ENCODE measurements at regions not wholly inside any gene's neighbourhood (a gene's known extent, or its start where the extent isn't known, plus 50 kb on each side); places are given as distances from the start of the nearest gene placed in this dataset.

DNA sequence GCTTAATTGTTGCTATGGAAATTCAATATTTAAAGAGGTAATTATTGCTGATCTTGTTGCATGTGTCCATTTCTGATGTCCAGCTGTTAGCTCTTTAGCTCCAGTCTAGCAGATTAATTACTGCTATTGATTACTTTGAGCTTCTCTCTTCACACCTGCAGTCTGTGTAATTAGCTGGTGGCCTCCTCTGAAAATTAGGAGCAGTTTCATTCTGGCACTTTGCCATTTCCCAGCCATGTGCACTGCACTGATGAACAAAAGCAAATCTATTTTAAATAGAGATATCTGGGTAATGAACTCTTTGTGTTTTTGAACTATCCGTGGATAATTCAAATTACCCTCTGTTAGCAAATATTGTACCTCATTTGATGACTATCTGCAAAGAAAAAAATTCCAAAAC is 275.9 kb downstream of the RNF144B start:
- no peak for DNase-seq (ENCODE audit: low spot score)
- intact Hi-C loops (cut with DNase I), result no loop called here

DNA sequence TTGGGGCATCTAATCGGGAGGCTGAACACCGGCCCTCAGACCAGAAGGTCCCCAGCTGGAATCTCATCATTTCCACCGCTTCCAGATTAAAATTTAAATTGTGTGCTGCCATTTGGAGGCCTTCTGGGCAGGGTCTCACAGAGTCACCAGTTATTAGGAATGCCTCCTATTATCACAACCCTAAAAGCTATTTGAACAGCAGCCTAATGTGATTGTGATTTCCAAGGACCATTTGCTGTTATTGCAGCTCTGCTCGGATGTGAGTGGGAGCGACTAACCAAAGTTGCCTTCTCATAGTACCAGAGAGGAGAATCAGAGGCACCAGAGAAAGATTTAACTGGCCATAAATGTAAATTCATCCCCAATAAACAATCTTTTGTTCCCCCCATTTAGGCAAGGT is 277.3 kb downstream of the RNF144B start:
- no peak for DNase-seq (ENCODE audit: low spot score)
- intact Hi-C loops (cut with DNase I), result no loop called here

DNA sequence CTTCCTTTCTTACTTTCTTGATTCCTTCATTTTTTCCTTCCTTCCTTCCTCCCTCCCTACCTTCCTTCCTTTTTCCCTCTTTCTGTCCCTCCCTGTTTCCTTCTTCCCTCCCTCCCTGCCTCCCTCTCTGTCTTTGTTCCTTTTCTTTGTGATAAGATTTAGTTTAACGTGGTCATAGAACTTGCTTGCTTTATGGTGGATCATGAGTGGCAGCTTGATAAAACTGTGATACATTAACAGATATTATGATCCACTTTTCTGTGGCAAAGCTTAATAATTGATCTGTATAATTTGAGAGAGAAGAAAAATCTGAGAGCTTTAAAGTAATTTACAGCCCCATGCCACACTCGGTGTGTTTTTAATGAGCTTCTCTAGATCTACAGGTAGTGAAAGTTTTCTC is 280.5 kb downstream of the RNF144B start:
- intact Hi-C loops (cut with DNase I), result no loop called here
- DNase-seq (ENCODE audit: low spot score), result no peak

DNA sequence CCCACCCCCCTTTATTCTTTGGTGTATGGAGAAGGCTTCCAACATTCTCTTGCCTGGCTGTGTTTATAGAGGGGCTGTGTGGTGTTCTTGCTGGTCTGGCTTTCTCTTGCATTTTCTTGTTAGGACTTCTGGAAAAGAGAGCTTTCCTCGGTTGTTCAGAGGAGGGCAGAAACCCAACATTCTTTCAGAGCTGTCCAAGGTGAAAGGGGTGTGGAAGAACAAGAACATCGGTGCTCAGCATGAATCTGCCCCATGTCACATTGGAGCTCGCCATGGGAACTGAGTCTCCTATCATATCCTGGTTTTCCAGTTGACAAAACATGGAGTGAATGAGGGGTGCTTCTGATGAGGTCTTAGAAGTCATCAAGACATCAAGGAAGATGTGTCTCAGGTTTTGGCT is 281.8 kb downstream of the RNF144B start:
- intact Hi-C loops (cut with DNase I), result no loop called here
- DNase-seq (ENCODE audit: low spot score), result no peak

DNA sequence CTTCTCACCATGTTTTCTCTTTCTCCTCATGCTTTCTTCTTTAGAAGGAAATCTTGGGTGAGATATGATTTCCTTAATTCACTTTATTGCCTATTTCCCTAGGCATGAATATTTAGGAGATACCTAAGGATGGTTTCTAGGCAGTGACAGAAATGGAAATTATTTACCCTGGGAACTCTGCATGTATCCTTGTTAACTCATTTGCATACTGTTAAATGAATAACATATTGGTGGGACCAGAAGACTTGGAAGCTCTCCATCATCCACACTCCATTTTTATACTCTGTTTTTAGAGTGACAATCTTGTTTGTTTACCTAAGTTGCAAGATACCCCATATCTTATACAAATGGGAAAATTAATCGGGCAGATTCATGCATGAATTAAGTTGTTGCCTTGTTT is 285.7 kb downstream of the RNF144B start:
- no peak for DNase-seq (ENCODE audit: low spot score)
- intact Hi-C loops (cut with DNase I), result no loop called here

DNA sequence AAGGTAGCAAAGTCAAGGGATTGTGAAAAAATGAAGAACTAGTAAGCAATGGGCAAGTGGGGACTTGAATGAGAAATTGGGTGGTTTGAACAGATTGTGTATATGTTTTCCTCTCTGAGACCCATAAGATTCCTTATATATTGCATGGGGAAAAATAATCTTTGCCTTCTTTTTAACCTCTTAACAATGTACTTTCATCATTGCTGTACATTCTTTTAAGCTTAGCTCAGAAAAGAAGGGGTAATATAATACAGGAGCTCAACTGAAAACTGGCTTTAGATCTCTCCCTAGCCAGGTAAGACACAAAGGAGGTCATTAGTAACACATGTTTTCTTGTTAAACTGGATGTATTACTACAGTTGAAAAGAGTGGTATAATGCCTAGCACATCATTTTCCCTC is 287.2 kb downstream of the RNF144B start:
- intact Hi-C loops (cut with DNase I), result no loop called here
- DNase-seq (ENCODE audit: low spot score), result no peak

DNA sequence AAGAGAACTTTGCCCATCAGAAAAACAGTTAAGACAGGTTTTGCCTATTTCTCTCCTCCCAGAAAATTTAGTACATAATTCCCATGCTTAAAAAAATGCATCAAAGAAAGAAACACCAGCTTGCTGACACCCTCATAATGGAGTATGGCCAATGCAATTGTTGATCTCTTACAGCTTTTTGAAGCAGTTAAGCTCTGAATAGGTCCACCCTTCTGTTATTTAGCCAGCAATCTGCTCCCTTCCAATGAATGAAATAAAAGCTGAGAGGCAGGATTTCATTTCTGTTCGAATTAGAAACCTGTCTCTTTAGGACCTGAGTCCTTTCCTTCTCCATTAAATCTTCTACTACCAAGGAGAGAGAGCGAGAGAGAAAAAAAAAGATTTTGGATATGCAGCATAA is 288.7 kb downstream of the RNF144B start:
- intact Hi-C loops (cut with DNase I), result no loop called here
- no peak for DNase-seq (ENCODE audit: low spot score)

DNA sequence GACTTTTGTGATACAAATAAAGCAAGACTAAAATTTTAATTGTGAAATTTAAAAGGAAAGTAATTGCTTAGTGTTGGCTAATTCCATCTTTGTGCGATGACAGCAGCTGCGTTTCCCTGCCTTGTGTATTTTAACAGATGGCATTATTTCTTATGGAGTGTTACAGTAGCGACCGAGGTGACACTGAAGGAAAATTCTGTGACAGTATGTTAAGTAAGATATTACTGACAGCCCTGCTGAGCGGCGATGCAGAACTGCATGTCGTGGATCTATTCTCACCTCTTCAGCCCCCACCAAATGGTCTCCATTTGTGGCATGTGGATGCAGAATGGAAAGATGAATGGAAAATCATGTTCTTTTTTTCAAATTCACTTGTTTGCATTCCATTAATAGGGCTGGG is 289.4 kb downstream of the RNF144B start:
- intact Hi-C loops (cut with DNase I), result no loop called here
- DNase-seq (ENCODE audit: low spot score), result no peak

DNA sequence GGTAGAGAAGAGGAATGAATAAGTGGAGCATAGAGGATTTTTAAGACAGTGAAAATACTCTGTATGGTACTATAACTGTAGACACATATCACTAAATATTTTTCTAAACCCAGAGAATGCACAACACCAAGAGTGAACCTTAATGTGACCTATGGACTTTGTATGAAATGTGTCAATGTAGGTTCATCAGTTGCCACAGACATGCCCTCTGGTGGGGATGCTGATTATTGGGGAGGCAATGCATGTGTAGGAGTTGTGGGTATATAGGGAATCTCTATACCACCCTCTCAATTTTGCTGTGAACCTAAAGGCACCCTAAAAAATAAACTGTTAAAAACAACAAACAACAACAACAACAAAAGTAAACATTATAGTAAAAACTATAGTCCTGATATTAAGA is 293.7 kb downstream of the RNF144B start:
- no peak for DNase-seq (ENCODE audit: low spot score)
- intact Hi-C loops (cut with DNase I), result no loop called here

DNA sequence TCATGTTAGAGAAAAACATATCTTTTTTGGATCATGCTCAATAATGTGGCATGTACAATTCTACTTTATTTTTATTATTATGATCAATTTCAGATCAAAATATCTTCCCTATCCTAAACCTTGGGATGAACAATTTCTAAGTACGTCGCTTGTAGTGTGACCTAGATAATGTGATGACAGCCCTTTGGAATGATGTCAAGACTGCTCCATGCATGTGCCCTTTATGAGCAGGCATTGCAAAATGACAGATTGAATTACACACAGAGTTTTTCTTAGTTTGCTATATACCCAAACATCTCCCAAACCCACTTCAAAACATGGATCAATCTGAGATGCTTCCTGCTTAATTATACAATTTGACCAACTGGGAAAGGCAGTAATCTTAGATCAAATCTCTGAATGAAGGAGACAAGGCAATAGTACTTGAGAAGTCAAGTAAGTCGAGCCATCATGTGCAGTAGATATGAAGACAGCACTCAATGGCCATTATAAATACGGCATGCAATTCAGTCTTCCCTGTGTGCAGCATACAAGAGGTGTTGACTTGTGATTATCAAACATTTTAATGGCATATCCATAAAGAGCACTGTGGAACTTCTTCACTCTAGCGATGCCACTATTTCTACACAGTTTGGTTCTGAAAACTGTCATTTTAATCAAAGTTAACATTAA is 294.8 kb downstream of the RNF144B start:
- DNase-seq (ENCODE audit: low spot score), result no peak
- intact Hi-C loops (cut with DNase I), result no loop called here

DNA sequence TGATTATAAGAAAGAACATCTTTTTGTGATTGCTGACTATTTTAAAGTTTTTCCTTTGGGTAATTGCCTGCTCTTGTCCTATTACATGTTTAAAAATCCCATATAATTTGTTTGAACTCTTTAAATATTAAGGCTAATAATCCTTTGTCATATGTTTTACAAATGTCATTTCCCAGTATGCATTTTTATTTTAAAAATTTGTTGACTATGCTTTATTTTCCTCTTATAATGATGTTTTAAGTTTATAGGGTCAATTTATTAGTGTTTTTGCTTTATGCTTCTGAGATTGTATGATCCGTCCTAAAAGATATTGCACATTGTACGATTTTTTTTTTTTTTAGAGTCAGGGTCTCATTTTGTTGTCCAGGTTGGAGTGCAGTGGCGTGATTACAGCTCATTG is 297.2 kb downstream of the RNF144B start:
- DNase-seq (ENCODE audit: low spot score), result no peak
- intact Hi-C loops (cut with DNase I), result no loop called here

DNA sequence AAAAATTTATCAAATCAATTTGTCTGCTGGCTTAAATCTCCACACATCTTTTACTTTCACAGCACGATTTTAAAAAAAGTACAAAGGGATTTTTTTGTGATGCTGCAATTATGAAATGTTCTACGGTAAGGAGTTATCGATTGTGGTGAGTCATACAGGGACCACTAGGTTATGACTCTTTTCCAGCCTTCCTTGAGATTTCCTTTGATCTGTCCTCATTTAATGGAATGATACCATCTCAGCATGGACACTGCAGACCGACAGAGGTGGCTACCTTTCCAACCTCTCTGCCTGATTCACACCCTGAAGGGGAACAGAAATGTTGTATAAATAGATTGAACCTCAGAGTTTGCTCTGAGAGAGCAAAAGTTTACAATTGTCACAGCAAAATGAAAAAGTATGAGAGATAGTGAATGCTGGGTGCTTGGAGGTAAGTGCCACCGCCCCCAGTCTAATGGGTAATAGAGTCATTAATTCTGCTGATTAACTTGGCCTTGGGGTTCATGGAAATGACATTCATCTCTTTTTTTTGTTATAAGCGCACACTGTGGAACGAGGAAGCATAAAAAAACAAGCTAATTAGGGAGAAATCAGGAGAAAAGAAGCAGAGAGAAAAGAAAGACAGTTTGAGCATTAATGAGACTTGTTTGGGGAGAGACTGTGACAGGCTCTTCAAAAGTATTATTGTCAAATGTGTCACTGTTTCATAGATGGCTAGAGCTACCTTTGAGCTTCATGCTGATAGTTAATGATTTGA is 306.0 kb downstream of the RNF144B start:
- intact Hi-C loops (cut with DNase I), result no loop called here
- no peak for DNase-seq (ENCODE audit: low spot score)

DNA sequence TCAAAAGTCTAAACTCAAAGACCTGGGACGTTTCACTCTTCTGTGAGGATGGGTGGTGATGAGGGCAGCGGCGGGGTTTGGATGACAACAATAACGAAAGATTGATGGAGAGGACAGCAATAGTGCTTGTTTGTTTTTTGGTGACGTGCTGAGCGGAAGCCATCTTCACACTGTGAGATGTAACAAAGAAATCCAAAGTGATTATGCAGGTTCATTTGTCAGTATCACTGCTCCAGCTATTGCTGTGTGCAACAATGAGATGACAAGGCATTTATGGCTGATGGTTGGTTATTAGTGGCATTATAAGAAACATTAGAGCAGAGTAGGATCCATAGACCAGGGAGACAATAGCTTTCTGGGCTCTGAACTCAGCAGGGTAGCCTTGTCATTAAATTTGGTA is 306.7 kb downstream of the RNF144B start:
- intact Hi-C loops (cut with DNase I), result no loop called here
- DNase-seq (ENCODE audit: low spot score), result no peak

DNA sequence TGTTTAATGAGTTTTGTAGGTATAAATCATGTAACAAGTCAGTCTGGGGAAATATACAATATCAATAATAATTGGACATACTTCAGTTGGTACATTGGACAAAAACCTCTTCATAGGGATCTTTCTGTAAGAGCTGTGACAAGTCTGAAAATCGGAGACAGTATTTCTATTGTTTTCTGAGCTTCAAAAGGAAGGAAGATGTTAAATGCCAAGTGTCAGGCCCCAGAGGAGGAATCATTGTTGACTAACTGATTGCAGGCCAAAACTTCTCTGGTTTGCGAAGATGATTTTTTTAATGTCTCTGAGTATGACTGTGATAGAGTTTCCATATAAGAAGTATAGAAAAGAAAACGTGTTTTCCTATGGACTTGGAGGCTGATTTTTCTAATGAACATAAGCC is 316.4 kb downstream of the RNF144B start:
- intact Hi-C loops (cut with DNase I), result no loop called here
- no peak for DNase-seq (ENCODE audit: low spot score)

DNA sequence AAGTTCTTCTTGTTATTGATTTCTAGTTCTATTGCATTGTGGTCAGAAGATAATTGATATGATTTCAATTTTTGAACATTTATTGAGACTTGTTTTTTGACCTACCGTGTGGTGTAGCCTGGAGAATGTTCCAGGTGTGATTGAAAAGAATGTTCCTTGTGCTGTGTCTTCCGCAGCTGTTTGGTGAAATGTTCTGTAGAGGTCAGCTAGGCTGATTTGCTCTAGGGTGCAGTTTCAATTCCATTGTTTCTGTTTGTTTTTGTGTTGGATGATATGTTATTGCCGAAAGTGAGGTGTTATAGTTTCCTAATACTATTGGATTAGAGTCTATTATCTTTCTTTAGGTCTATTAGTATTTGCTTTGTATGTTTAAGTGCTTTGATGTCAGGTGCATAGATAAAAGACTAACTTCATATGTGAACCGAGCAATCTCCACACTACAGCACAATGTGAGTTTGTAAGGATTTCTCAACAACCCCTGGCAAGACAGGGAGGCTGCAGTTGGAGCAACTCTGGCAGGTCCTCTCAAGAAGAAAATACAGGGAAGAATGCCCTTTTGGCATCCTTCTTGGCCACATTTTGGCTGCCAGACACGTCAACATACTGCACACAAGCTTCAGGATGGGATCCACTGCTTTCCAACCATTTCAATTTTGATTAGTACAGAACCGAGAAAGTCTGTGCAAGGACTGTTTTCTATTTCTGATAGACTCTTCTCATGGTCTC is 320.7 kb downstream of the RNF144B start:
- DNase-seq (ENCODE audit: low spot score), result no peak
- intact Hi-C loops (cut with DNase I), result no loop called here

DNA sequence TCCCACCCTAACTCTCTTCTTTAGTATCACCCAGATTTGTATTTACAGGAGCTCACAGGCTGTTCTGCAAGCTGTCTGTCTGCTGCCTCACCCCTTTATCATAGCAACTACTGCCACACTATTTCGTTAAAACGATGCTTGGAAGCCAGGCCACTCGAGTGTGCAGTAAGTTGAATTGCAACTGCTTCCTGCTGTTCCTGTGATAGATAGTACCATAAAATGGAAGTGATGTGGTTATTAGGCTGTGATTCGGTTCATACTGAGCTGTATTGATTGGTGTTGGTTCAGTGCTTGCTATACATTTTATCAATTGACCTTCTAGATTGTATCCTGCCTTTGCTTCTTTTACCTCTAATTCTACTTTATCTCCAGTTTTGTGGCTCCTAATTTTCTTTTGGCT is 325.4 kb downstream of the RNF144B start:
- intact Hi-C loops (cut with DNase I), result no loop called here
- no peak for DNase-seq (ENCODE audit: low spot score)

DNA sequence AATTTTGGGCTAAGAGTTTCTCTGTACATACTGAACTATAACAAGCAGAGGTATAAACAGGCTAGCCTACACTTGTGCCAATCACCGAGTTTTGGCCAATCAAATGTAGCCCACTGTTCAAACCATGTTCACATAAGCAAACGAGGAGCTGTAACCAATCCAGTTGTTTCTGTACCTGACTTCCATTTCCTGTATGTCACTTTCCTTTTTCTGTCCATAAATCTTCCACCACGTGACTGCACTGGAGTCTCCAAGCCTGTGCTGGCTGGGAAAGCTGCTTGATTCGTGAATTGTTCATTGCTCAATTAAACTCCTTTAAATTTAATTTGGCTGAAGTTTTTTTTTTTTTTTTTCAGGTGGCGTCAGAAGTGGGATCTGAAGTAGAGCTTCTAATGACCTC is 332.9 kb downstream of the RNF144B start:
- intact Hi-C loops (cut with DNase I), result no loop called here
- DNase-seq (ENCODE audit: low spot score), result no peak

DNA sequence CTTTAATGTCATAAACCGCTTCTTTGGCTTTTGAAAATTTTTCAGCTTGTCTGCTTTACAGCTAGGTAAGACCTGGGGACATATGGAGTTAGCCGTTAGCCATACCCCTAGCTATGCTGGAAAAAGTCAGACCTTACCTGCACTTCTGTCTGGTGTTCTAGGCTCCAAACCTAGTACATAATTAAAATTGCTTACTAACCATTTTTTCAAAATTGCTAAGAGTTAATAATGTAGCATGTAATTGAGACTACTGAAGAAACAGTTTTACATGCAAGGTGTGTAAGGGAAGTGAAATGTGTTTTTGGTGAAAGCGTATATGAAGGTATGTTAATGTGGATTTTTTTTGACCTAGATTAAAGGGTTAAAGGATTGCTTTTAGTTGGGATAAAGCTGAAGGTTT is 336.9 kb downstream of the RNF144B start:
- DNase-seq (ENCODE audit: low spot score), result no peak
- intact Hi-C loops (cut with DNase I), result no loop called here

DNA sequence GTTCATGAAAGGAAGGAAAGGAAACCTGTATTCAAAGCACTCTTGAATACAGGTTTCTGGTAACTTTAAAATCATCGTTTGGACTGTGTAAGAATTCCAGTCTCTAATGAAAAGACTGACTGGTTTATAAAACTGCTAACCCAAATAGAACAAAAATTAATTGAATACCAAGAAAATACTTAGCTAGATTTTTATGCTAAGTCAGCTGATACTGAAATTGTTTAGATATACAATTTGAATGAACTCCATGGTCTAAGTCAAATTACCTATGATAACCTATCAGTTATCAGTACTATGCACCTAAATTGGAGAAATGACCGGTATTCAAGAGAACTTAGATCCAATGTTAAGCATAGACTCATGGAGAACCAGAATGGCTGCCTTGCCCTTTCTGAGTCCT is 338.3 kb downstream of the RNF144B start:
- DNase-seq (ENCODE audit: low spot score), result no peak
- intact Hi-C loops (cut with DNase I), result no loop called here

DNA sequence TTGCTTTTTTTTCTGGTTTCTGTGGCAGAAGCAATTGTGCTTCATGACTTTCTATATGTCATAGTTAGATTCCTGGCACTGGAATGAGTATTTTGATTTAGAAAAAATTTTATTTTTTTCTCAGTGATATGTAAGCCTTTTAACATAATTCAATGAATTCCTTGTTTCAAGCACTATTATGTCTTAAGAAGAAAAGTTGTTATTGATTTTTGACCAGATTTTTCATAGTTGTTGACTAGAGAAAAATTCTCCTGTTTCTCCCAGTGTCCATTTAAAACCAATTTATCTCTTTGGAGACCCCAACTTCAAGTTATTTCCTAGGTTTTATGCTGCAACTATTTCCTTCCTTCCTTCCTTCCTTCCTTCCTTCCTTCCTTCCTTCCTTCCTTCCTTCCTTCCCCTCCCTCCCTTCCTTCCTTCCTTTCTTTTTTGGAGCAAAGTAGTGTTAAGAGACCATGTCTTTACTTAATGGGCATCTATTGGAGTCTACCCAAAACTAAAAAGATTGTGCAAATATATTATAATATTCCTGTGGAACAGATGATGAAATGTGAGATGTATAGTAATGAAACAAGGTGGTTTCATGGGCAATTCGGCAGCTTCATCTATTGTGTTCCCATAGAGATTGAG is 346.9 kb downstream of the RNF144B start:
- no peak for DNase-seq (ENCODE audit: low spot score)
- intact Hi-C loops (cut with DNase I), result no loop called here

DNA sequence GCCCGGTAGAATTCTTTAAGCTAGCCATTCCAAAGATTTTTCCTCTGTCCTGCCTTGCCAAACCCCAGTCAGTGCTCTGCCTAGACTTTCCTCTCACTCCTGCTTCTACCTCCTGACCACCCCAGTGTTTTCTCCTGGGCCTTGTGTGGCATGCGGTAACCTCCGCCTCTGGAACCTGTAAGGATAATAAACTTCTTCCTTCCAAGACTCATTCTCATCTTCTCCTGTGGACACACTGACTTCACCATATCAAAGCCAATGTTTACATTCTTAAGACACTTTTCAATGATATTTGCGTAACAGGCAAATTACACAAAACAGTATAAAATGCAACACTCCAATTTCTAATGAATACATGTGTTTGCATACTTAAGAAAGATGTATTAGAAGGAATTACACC is 354.6 kb downstream of the RNF144B start:
- DNase-seq (ENCODE audit: low spot score), result no peak
- intact Hi-C loops (cut with DNase I), result no loop called here
